Activated CD4-positive, alpha-beta T cell treated with anti-CD3 and anti-CD28 coated beads, Interleukin-2, amount 50 U/mL, for 24 hours (primary cell): ENCODE measurements at regions not wholly inside any gene's neighbourhood (a gene's known extent, or its start where the extent isn't known, plus 50 kb on each side); places are given as distances from the start of the nearest gene placed in this dataset.

Experiments
- DNase-seq, 2 donors: peaks; one replicate each; pipeline ENCODE4 v3.0.0-alpha.2; 2020; ENCODE audit warnings: low read depth in 1 of 2, low spot score in 1 of 2

DNA sequence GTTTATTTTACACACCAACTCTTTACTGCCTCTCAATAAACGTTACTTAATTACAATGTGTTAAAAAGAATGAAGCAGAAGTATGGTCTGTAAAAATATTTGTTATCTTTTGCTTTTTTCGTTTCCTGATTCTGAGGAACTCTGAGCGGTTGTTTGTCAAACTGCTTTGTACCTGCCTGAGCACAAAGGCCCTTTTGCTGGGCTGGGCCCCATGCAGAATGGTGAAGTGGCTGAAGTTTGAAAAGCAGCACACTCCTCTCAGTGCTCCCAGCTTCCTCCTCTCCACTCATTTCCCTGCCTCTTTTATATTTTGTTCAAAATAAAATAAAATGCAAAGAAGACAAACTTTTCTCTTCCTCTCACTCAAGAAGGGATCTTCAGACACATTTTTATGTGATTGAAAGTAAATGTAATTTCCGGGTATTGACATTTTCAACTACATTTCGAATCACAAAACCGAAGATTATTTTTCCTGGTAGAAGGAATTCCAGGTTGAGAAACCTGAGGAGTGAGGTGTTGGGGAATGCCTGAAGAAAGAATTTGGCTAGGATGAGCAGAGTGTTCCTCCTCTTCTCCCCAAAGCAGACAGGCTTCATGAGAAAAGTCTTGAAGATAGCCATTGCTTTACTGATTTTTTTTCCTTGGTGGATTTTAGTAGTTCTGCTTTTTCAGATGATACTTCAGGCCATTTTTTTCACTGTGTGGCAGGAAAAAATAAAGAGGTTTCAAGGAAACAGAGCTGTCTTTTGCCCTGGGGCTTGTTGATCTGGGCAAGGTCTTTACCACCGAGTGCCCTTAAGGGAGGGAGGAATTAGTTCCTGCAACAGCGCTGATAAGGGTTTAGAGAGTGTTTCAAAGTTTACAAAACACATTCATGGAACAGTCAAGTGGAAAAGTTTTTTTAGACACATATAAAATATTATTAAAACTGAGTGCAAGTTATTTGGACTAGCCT is 229.8 kb downstream of the NFKBIZ start:
- DNase-seq: no peak

- DNase-seq: no peak
Observed at GRCh38 chr3:102079809-102080197, 230.5 kb downstream of the NFKBIZ start.

- DNase-seq: no peak
Observed at GRCh38 chr3:102081572-102082289, 232.4 kb downstream of the NFKBIZ start.

GRCh38 chr3:102083473-102083872 is 234.2 kb downstream of the NFKBIZ start:
- no peak for DNase-seq

GRCh38 chr3:102084006-102084405 is 234.7 kb downstream of the NFKBIZ start:
- DNase-seq: no peak

- DNase-seq: no peak
Observed at GRCh38 chr3:102084704-102085103, 235.4 kb downstream of the NFKBIZ start.

DNA sequence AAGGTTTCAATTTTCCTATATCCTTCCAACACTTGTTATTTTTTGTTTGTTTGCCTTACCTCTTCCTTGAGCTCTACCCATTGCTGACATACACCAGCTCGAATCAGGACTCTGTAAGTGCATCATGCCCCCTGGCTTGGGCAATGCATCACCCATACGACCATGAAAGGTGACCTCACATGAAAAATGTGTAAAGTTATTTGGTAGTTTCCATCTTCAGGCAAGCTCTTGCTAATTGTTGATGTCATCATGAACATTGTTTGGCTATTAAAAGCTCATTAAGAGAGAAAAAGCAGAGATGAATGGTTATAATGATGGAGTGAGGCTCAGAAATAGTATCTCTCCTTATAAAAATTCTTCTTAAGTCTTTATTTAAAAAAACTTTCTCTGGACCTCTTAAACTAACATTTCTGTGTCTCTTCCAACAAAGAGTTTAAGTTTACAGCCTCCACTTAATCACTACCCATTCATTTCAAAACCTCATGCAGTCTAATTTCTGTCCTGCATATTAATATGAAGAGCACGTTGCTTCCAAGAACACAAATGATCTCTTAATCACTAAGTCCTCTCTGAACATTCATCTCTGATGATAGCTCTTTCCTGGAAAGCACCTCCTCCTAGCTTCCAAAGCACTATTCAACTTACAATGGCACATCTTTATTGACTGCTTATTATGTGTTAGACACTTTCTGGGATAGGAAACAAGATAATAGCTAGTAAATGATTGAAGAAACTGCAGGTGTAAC is 236.3 kb downstream of the NFKBIZ start:
- no peak for DNase-seq

- DNase-seq: no peak
Observed at GRCh38 chr3:102087236-102087635, 237.9 kb downstream of the NFKBIZ start.

GRCh38 chr3:102089239-102089638 is 239.9 kb downstream of the NFKBIZ start:
- no peak for DNase-seq

GRCh38 chr3:102089904-102090720 is 240.8 kb downstream of the NFKBIZ start:
- no peak for DNase-seq

GRCh38 chr3:102090721-102091045 is 241.4 kb downstream of the NFKBIZ start:
- no peak for DNase-seq

- no peak for DNase-seq
Observed at GRCh38 chr3:102091358-102091757, 242.0 kb downstream of the NFKBIZ start.

DNA sequence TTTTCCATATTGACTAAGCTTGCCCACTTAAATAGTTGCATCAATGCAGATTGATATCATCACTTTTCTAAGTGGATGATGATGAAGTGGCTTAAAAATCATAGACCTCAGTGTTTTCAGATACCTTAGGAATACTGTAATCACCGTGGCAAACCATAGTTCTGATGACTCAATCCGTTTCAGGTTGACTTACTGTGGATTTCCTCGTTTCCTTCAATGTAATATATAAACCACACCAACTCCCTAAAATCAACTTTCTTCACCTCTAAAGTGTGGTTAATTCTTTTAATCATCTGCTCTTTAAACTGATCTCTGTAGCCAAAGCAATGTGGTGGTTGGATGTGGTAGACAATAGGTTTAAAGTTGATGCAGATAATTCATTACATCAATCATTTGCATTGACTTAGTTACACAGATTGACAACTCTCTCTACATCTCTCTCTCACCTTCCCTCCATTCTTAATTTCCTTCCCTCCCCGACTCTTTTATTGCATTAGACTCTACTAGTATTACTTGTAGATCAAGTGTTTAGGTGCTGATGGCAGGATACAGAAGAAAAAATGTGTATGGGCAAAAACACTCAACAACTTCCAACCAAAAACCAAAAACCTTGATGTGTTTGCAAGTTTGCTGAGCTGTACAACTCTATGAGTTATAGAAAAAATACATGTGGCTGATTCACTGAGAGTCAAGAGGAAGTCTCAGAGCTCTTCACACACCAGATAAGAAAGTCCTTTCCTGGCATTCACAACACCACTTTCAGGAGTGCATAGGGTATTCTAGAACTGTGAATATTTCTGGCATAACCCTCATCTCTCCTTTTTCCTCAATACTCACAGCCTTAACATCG is 243.5 kb downstream of the NFKBIZ start:
- DNase-seq: peak in 1 of 2 donors; percentile 37

DNA sequence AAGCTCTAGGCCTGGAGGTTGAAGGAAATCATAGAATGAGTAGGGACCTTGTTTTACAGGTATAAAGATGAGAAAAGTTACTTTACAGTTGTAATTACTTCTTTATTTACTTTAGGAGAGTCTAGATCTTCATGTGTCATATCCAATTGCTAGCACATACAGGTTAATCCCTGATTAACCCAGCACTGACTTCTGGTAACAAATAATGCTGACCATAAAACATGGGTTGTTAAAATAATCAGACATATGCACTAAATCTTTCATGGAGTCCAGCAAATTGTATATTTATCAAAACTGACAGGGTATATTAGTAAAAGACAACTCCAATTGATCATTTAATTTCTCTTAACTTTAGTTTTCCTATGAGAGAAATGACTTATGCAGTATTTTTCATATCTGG is 245.2 kb downstream of the NFKBIZ start:
- no peak for DNase-seq

DNA sequence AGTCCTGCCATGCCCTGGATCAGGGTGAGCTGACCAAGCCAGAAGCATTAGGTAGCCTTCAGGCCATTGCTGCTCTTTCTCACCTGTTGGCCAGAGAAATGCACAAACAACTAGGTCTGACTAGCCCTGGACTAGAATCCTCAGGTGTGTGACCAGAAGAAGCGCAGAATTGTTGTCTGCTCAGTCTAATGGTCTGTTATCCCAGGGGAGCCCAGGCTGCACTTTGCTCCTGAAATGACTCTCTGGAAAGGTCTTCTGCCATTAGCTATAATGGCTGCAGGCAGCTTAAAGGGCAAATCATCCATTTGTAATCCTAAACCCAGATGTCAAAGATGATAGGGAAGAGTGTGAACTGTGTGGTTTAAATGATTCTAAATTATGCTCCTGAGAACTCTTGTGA is 246.1 kb downstream of the NFKBIZ start:
- DNase-seq: no peak

DNA sequence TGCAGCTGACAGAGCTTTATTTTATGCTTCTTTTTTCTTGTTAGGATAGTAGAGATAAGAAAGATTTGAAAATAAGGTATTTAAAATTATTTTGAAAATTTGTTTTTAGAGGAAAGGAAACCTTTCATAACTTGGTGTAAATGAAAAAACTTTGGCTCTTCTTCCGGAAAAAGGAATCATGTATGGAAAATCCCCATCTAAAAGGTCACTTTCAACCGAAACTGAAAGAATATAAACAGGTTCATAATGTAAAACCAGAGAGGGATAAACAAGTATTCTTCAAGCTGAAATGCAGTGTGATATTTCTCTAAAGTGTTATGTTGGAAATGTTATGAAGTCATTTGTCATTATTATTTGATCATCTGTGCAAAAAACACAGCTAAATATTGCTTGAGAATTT is 246.8 kb downstream of the NFKBIZ start:
- DNase-seq: no peak

- DNase-seq: no peak
Observed at GRCh38 chr3:102098130-102098885, 249.0 kb downstream of the NFKBIZ start.

DNA sequence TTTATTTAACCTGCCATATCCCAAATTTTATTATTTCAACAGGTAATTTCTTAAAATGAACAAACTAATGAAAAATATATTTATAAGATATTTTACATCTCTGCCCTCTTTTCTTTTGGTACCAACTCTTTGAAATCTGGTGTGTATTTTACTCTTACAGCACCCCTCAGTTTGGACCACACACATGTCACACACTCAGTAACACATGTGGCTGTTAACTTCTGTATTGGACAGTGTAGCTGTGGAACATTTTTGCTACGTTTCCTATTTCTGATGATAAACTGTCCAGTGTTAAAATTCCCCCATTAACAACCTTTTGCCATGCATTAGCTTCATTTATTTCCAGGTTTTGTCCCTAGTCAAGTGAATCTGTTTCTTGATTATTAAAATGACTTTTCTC is 250.6 kb downstream of the NFKBIZ start:
- no peak for DNase-seq

DNA sequence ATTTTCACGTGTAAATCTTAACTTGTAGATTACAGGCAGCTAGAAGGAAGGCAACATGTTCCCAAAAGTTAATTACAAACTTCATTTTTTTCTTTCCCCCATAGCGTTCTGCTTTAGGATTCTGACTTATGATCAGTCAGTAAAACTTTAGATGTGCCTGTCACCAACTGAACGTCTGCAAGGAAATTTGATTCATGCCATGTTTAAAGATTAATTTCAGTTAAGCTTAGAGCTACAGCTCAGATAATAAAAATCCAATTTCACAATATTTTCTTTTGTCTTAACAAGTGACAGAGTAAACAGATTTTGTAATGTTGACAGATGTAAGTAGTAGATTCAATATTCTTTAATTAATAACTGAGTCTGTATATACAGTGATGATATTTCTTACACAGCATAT is 253.1 kb downstream of the NFKBIZ start:
- DNase-seq: no peak
